ENCODE measurements at regions not wholly inside any gene's neighbourhood (a gene's known extent, or its start where the extent isn't known, plus 50 kb on each side); places are given as distances from the start of the nearest gene placed in this dataset.

GRCh38 chr4:60884587-60884986 lies 315.5 kb upstream of the ADGRL3 start:
- no peaks in the 10 kb centered on the region for H3K27me3 ChIP-seq (replicated peaks in 1 of 2; ENCODE audit: control insufficient read depth in 2 of 2, insufficient read depth in 2 of 2, low read length in 1 of 2)
- no peaks in the 10 kb centered on the region for H4K20me1 ChIP-seq (ENCODE audit: control insufficient read depth, insufficient read depth)
- DNase-seq (ENCODE audit: low read depth, low spot score) (no peak), FAIRE-seq (no peak), ATAC-seq (no peak)
- in situ Hi-C loops (cut with MboI) (no loop called here), intact Hi-C loops (cut with micrococcal nuclease; ENCODE audit: unreplicated experiment) (no loop called here)
- no peak overlapping the region for H2AFZ ChIP-seq (ENCODE audit: control insufficient read depth, low read depth, low read length)
- no peaks in the 10 kb centered on the region for H3K79me2 ChIP-seq (ENCODE audit: control insufficient read depth, insufficient read depth, low read length)
- TF ChIP-seq SMAD1 (IDR thresholded peaks at IDR 0.05; ENCODE audit: low read depth, partially characterized antibody) (no peak), ASH2L (IDR thresholded peaks at IDR 0.05; ENCODE audit: borderline replicate concordance, low read depth) (no peak), NBN (IDR thresholded peaks at IDR 0.05) (no peak), NR2C1 (IDR thresholded peaks at IDR 0.05) (no peak), POLR2A (IDR thresholded peaks at IDR 0.05; ENCODE audit: low read depth, low read length) (no peak), SPI1 (IDR thresholded peaks at IDR 0.05; ENCODE audit: borderline replicate concordance, insufficient read depth, low read depth, low read length) (no peak), JUND (IDR thresholded peaks at IDR 0.05; ENCODE audit: low read depth, low read length) (no peak), KAT2A (conservative IDR thresholded peaks at IDR 0.05; ENCODE audit: control insufficient read depth, low read depth, low read length) (no peak), YBX1 (IDR thresholded peaks at IDR 0.05) (no peak), ATF7 (IDR thresholded peaks at IDR 0.05; ENCODE audit: low read depth) (no peak), NFXL1 (IDR thresholded peaks at IDR 0.05; ENCODE audit: borderline replicate concordance) (no peak), PML (IDR thresholded peaks at IDR 0.05; ENCODE audit: low read length) (no peak), E2F8 (IDR thresholded peaks at IDR 0.05; ENCODE audit: low read depth, partially characterized antibody) (no peak), IRF4 (IDR thresholded peaks at IDR 0.05; ENCODE audit: low read depth, low read length) (no peak), ZBTB33 (IDR thresholded peaks at IDR 0.05) (no peak)
- TF ChIP-seq, protein P1, sequence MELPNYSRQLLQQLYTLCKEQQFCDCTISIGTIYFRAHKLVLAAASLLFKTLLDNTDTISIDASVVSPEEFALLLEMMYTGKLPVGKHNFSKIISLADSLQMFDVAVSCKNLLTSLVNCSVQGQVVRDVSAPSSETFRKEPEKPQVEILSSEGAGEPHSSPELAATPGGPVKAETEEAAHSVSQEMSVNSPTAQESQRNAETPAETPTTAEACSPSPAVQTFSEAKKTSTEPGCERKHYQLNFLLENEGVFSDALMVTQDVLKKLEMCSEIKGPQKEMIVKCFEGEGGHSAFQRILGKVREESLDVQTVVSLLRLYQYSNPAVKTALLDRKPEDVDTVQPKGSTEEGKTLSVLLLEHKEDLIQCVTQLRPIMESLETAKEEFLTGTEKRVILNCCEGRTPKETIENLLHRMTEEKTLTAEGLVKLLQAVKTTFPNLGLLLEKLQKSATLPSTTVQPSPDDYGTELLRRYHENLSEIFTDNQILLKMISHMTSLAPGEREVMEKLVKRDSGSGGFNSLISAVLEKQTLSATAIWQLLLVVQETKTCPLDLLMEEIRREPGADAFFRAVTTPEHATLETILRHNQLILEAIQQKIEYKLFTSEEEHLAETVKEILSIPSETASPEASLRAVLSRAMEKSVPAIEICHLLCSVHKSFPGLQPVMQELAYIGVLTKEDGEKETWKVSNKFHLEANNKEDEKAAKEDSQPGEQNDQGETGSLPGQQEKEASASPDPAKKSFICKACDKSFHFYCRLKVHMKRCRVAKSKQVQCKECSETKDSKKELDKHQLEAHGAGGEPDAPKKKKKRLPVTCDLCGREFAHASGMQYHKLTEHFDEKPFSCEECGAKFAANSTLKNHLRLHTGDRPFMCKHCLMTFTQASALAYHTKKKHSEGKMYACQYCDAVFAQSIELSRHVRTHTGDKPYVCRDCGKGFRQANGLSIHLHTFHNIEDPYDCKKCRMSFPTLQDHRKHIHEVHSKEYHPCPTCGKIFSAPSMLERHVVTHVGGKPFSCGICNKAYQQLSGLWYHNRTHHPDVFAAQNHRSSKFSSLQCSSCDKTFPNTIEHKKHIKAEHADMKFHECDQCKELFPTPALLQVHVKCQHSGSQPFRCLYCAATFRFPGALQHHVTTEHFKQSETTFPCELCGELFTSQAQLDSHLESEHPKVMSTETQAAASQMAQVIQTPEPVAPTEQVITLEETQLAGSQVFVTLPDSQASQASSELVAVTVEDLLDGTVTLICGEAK (IDR thresholded peaks at IDR 0.05; ENCODE audit: borderline replicate concordance): no peak
- TF ChIP-seq, protein P2, sequence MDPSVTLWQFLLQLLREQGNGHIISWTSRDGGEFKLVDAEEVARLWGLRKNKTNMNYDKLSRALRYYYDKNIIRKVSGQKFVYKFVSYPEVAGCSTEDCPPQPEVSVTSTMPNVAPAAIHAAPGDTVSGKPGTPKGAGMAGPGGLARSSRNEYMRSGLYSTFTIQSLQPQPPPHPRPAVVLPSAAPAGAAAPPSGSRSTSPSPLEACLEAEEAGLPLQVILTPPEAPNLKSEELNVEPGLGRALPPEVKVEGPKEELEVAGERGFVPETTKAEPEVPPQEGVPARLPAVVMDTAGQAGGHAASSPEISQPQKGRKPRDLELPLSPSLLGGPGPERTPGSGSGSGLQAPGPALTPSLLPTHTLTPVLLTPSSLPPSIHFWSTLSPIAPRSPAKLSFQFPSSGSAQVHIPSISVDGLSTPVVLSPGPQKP (IDR thresholded peaks at IDR 0.05; ENCODE audit: low read depth, low read length): no peak
- 15% methylated on average over 7 of the region's 7 CpGs for WGBS (ENCODE audit: insufficient coverage, insufficient replicate concordance, low lambda C conversion rate, missing lambda C conversion rate)
- SMC1A ChIA-PET (ENCODE audit: uncharacterized antibody, unreplicated experiment): interaction anchor here (1.2 kb wide), 1 partner anchor 12 kb away, joined by 3 read pairs; no protein-coding TSS in a partner anchor
- CTCF ChIA-PET: no interaction called here
- no TSS peak for BruUV-seq (replicated peaks)
- POLR2A ChIA-PET: no interaction called here
- H3K27ac ChIP-seq (ENCODE audit: control insufficient read depth, insufficient read depth): no peak overlapping the region
- no peaks in the 10 kb centered on the region for H3K9me3 ChIP-seq (replicated peaks; ENCODE audit: control insufficient read depth, insufficient read depth, low read length)
- H3K36me3 ChIP-seq (ENCODE audit: control insufficient read depth in 2 of 2, insufficient read depth in 2 of 2, low read length in 1 of 2): no peaks in the 10 kb centered on the region
- RAD21 ChIA-PET (ENCODE audit: unreplicated experiment): no interaction called here
- no peak overlapping the region for H3K4me3 ChIP-seq
- H3K4me1 ChIP-seq (ENCODE audit: control insufficient read depth, insufficient read depth, low read length): no peaks in the 10 kb centered on the region
- H3K9ac ChIP-seq (ENCODE audit: control insufficient read depth, insufficient read depth, low read length): no peak overlapping the region
- no peak overlapping the region for H3K4me2 ChIP-seq (ENCODE audit: control insufficient read depth, insufficient read depth)

Measured in GM12878 (cell line).